HG03565 (cell line): ENCODE measurements at regions not wholly inside any gene's neighbourhood (a gene's known extent, or its start where the extent isn't known, plus 50 kb on each side); places are given as distances from the start of the nearest gene placed in this dataset.
"Not testable (repeated sequence)": the region's sequence is repeated elsewhere in the genome, so short reads cannot be mapped to it uniquely, and the experiment has no call there.

Experiments
- ATAC-seq: cut with Tn5 transposase; IDR thresholded peaks from one replicate; pipeline ENCODE4 v1.9.1; 2021; ENCODE audit warnings: mild to moderate bottlenecking, moderate library complexity; ENCODE audit not compliant: unreplicated experiment

DNA sequence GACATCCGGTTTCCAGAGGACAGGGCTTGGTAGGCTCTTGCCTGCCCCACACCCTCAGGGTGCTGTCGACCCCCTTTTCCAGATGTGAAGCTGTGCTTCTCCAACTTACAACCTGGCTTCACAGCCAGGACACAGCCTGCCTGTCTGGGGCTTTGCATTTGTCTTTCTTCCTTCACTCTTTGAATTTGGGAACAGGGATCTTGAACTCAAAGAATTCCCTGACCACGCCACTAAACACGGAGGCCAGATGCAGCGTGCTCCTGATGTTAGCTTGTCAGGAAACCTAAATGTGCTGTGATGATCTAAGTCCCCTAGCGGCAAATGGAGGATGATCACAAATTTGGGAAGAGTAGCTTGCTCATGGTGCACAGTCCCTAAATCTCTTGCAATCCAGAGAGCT, 244.8 kb upstream of the RGMA start:
- ATAC-seq = no peak

DNA sequence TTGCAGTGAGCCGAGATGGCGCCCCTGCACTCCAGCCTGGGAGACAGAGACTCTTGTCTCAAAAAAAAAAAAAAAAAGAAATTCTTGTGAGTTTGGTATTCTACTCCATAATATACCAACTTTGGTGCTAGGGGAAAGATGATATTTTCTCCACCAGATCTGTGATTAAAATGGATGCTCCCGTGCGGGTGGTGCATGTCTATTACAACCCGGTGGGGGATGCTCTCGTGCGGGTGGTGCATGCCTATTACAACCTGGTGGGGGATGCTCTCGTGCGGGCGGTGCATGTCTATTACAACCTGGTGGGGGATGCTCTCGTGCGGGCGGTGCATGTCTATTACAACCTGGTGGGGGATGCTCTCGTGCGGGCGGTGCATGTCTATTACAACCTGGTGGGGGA, 244.1 kb upstream of the RGMA start:
- not testable (repeated sequence) for ATAC-seq

DNA sequence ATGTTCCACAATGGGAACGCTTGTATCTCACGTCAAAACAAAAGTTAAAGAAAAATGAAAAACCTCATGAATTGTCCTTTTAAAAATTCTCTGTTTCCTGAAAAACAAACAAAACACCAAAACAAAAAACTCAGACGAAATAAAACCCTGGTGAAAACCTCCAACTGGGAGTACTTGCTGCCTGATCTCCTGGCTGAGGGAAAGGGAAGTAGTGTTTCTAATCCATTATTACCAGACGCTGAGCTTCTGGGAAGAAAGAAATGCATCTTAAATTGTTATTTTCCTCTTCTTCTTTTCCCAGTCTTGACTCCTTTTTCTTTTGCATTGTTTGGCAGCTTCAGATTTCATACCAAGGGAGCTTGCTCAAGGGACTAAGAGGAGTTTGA, 243.2 kb upstream of the RGMA start:
- ATAC-seq = no peak

DNA sequence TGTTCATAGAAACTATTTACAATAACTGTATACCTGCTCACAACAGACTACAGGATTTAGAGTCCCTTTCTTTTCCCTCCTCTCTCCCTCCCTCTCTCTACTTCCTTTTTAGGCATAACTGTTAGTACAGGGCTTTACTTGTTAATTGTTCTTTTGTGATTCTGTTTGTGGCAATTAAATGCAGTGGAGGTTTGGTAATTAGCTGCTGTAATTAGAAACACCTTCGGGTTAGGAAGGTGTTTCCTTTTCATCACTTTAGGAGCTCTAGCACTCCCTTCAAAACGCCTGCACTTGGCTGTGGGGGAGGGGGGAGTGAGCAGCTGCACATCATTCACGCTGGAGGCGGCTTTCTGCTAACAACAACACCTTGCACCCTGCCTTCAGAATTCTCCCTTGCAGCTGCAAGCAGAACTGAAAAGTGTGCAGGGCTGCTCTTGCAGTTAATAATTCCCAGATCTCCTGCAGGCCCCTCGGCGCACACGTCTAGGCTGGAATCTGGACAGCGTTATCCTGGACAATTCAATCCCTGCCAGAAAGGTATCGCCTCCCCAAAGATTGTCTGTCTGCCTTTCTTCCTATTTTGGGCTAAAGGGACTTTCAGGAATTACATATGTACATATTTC, 242.6 kb upstream of the RGMA start:
- ATAC-seq = no peak

DNA sequence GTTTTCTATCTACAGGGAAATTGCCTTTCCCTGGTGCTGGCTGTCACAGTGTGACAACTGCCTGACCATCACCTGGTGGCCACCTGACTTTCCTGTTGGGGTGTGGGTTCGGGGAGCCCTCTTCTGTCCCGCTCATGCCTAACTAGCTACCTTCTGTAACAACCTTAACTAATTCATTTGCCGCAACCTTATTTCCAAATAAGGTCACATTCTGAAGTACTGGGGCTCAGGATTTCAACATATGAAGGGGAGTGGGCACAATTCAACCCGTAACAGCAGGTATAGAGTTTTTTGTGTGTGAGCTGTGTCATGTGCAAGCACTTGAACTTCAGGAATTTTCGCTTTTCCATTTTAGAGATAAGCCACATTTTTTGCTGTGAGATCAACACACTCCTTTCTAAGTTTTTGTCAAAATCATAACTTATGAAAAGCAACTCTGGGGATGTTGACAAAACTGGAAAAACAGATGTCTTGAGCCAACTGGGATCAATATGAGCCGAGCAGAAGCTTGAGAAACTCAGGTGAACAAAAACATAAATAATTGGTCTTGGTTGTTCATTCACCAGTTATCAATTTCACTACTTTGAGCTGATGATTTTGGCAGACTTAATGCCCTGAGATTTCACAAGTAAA, 242.0 kb upstream of the RGMA start:
- no peak for ATAC-seq

DNA sequence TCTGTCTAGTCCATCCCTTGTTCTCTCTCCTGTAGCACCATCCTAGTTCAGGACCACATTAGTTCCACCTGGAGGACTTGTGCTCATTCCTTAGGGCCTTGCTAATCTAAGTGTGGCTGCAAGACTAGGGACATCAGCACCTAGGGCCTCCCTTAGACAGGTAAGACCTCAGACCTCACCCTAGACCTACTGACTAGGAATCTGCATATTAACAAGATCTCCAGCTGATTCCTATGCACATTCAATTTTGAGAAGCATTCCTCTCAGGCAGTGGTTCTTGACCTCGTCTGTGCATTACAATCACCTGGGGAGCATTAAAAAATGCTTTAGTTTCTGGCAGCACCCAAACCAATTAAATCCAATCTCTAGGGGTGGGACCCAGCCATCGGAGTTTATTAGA, 238.4 kb upstream of the RGMA start:
- ATAC-seq = no peak

DNA sequence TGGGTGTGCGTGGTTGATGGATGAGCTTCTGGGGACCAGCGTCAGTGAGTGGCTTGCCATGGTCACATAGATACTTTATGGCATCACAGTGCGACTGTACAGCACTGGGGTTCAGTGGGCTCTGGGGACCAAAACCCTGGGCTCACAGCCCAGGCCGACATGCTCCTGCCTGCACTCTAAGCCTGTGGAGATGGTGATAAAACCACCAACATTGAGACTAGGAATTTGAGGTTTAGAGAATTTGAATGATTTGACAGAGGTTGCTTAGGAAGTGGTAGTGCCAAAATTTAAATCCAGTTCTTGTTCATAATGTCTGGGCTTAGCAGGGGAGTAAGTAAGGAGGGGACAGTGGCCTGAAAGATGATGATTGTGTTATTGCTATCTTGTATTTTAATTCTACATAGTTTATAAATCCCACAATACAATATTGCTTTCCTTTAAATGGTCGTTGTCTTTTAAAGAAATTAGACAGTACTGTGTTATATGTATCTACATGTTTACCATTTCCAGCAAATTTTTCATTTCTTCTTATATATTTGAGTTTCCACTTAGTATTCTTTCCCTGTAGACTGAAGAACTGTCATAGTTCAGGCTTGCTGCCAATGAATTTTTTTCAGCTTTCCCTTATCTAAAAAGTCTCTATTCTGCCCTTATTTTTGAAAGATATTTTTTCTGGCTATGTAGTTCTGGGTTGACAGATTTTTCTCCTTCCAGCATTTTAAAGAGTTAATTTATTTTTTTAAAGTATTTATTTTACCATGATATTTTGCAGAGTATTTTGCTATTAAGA, 235.4 kb upstream of the RGMA start:
- ATAC-seq = no peak

DNA sequence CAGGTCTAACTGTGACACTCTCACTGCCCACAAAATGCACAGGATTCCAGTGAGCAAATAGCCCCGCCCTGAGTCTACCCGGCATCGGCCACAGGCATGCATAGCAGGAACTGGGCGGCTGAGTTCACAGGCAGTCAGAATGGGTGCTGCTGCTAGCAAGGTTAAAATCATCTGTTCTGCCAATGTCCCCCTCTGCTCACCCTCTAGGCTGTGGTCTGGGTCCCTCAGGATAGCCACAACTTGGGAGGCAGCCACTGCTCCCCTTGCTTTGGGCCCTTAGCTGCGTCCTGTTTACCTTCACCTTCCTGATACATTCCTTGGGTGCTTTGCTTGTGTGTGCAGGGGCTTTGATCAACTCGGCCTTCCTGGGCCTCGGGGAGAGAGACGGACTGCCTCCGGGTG, 232.9 kb upstream of the RGMA start:
- no peak for ATAC-seq

DNA sequence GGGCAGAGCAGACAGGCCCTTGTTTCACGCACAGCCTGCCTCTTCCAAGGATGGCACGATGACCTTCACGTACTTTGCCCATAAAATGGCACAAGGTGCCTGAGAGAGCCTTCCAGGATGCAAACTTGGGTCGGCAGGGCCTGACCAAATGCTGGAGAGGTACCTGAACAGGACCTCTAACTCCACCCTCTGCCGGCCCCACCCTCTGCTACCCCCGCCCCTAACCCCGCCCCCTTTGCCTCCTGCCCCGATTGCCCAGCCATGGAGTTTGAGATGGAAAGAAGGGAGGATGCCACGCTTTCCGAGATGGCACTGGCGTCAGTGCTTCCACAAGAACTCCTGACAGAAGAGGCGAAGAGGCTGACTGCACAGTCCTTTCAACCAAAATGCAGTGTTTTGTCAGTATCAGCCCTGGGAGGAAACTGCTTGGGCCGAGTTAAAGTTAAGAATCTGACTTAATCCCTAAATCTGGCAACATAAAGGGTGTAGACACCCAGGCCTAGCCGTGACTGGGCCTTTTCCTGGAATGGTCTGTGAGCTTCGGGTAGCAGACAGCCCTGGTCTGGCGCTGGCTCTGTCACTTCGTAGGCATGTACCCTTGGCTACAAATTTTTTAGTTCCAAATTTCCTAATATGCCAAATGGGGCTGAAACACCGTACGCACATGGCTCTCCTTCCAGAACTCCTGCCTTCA, 230.3 kb upstream of the RGMA start:
- ATAC-seq = no peak

DNA sequence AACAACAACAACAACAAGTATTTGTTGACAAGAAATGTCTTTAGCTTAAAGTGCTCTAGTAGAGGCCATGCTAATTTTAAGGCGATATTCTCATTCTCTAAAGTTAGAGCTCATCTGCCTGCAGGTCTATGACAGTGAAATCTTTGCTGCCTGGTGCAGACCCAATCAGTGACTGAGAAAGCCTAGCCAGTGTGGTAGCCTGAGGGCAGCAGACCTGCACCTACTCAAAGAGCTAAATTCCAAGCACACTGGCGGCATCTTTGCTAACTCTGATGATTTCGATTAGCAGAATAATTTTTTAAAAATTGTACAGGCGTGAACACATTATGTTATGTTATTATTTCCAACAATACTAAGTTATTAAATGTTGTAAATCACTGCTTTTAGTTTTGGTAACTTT, 228.8 kb upstream of the RGMA start:
- no peak for ATAC-seq

DNA sequence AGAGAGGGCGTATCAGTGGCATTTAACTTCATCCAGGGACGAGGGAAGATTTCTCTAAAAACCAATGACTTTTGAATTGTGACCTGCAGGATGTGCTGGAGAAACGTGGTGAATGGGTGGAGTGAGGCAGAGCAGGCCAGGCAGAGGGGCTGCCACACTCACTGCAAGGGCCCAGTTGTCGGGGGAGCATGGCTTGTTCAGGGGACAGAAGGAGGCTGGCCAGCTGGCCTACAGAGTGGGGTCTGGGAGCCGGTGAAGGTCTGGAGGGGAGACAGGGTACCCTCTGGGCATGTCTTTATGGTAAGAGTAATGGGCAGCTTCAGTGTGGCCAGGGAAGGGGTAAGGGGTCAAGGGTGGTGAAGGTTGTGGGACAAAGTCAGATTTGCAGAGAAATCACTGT, 225.2 kb upstream of the RGMA start:
- no peak for ATAC-seq

DNA sequence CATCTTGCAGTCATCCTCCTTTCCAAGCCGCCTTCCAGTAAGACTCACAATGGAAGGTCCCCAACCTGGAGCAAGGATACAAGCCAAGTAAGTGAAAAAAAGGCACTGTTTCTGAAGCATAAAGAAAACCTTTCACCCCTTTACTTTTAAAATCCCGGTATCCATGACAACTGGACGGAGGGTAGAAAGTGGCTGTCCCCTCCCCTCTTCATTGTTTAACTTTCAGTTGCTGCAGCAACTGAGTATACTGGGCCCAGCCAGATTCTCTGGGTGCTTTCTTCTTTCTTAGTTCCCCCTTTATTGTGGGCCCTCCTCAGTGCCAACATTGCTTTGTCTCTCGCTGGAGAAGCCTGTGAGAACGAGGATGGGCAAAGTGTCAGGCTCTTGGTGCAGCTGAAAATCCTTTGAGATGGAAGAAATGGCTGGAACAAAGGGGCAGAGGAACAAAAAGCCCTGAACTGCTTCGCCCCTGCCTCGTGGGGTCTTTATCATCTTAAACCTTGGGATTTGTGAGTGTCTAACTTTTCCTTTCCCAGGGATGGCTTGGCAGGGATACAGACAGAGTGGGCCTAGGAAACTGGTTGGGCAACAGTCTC, 224.0 kb upstream of the RGMA start:
- no peak for ATAC-seq

DNA sequence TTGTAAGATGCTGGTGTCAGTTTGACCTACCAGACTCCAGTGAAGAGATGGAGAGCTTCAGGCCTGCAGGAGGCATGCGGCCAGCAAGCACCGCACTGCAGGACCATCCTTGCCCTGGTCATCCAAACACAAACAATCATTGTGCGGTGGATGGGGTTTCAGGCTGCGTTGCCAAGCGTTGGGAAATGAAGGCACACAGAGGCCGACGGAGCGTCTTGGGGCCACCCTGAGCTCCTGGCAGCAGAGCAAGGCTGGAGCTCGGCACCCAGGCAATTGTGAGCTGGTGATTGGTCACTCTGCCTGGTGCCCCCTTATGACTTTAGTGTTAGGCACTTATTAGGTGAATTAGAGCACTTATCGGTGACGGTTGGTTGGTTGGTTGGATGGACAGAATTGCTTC, 222.6 kb upstream of the RGMA start:
- ATAC-seq = no peak

DNA sequence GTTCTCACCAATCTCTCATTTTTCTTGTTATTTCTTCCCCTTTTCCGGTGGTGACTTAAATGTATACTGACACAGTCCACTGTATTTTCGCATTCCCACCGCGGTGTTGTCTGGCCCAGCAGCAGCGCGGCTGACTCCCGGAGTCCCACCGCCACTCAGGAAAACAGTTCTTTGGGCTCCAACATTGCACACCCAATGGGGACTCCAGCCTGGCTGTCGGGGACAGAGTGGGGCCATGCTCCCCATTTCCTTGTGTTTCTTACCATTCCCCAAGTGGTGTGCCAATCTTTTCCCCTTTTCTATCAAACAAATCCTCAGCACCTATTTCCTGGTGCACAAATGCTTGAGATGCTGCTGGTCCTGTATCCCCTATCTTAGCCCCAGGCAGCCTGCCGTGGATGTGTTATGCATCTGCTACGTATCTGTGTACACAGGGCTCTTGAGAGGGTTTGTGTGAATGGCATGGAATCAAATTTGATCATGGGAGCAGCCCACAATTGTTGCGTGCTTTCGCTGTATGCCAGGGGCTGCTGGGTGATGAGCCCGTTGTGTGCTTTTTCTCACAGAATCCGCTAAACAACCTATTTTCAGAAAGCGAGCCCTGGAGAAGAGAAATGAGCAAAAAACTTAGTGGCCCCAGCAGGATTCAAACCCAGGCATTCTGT, 219.1 kb upstream of the RGMA start:
- no peak for ATAC-seq

DNA sequence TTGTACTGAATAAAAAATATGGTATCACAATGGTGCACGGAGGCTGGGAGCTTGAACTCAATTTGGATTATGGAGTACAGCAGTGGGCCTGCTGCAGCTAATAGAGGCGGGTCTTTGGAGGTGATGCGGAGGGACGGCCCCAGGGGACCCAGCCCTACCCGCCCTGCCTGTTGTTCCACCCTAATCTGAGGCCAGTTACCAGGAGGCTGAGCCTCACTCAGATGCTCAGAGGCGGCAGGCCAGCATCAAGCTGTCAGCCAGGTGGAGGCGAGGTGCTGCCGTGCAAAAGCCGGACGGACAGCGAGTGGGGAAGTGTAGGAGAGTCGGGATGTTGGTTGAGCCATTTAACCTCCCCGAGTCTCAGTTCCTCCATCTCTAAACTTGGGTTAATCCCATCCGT, 218.5 kb upstream of the RGMA start:
- ATAC-seq = no peak

DNA sequence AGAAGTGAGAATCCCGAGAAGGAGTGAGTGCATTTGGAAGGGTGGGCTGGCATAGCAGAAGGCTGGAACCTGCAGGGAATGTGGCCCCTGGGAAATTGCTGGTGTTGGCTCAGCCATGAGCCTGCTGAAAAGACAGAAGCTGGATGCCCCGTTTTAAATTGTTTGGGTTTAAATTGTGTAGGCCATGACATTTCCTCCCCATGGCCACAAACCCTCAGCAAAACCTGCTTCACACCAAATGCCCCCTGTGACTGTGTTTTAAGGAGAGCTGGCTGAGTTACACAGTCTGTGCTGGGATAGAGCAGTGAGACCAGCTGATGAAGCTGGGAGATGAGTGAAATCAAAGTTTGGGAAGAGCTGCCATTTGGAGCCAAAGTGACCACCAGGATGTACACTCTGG, 216.3 kb upstream of the RGMA start:
- no peak for ATAC-seq

DNA sequence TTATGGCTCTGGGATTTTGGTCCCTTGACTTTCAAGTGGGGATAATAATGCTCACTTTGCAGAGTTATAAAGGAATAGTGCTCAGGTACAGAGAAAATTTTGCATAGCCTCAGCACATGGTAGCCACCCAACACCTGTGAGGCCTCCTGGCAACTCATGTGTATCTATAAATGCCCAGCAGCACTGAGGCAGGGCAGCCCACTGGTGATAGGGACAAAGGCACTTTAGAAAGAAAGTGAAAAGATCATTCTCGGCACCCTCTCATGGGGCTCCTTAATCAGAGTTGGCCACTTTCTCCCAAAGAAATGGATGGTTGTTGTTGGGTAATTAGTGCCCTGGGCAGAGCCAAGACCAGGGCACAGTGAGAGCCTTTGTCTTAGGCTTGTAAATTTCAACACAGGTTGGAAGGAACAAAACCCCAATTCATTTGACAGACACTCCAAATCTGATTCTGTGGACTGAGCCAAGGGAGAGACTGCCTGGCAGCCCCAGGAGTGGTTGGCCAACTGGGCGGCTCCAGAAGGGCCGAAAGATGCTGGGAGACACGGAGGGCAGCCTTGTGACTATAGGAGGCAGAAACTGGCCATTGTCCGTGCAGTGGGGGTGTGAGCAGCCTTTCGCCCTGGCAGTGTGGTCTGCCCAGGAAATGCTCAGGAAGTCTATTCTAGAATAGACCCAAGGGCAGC, 213.2 kb upstream of the RGMA start:
- ATAC-seq = no peak

DNA sequence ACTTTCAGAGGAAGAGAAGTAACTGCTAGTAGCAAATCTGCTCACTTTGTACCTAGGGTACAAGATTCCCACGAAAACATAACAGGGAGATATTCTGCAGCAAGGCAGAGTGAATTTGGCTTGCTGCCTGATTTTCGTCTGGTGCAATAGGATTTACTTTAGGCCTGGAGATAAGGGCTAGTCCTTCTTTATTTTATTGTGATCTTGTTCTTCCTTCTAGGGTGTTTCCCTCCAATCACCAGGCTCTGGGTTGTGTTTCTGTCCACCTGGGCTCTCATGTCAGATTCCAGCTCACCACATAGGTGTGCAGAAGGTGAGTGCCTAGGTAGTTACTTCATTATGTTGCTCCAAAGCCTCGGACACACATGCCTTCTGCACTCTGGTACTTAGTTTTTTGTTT, 211.8 kb upstream of the RGMA start:
- ATAC-seq = no peak

DNA sequence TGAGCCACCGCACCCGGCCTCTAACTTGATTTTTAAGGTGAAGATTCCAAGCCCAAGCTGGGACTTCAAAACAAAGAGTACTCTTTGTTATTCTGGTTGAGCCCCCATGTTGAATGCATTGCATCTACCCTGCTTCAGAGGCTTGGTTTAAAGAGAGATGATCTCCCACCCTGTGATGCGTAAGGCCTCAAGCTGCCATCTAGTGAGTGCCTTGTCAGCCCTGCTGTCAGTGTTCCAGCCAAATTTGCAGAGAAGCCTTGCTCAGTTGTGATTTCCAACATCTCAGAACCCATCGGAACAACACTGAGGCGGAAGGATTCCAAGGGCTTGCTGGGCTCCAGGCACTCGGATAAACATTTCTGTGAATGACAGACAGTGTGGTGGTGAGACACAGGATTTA, 210.7 kb upstream of the RGMA start:
- no peak for ATAC-seq

DNA sequence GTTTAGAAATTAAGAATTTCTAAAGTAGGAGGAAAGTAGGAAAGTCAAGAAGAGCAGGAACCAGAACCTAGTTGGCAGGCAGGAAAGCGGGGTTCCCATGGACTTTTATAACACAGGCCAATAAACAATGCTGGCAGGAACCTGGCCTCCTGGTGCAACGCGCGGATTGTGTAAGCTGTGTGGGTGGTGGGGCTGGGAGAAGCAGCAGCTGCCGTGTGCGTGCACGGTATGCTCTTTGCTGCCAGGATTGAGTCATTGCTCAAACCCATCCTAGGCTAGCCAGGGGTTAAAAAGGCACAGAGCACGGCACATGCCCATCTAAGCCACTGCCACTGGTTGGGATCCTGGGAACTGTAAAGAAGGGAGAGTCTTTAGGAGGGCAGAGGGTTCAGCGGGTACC, 209.9 kb upstream of the RGMA start:
- no peak for ATAC-seq
